Keratinocyte (primary cell): ENCODE measurements at regions not wholly inside any gene's neighbourhood (a gene's known extent, or its start where the extent isn't known, plus 50 kb on each side); places are given as distances from the start of the nearest gene placed in this dataset.
"Not testable (repeated sequence)": the region's sequence is repeated elsewhere in the genome, so short reads cannot be mapped to it uniquely, and the experiment has no call there.

Experiments used
- DNase-seq: peaks from one replicate; pipeline ENCODE4 v3.0.0-alpha.2; 2011; ENCODE audit warnings: low read depth, missing footprints, low spot score
- FAIRE-seq: peaks from 2 replicates; lab custom pipeline; 2011; peaks lifted over from hg19 to GRCh38; lab: Jason Lieb, UNC
- H2AFZ ChIP-seq: 2 replicates; pipeline ENCODE4 v1.6.0; 2012; ENCODE audit warnings: low read length, control low read depth, inconsistent platforms; ENCODE audit not compliant: control insufficient read depth
- H3K27ac ChIP-seq: 2 replicates; pipeline ENCODE4 v1.5.1; 2011; ENCODE audit warnings: low read length; ENCODE audit not compliant: control insufficient read depth, insufficient read depth
- H3K27me3 ChIP-seq: 3 replicates; pipeline ENCODE4 v1.6.0; 2011; ENCODE audit warnings: low read length; ENCODE audit not compliant: control insufficient read depth, insufficient read depth; ENCODE audit errors: extremely low read depth
- H3K36me3 ChIP-seq, 2 experiments: 2 replicates in 1 of 2; 3 replicates in 1 of 2; pipeline ENCODE4 v1.5.1; 2011; ENCODE audit warnings: low read length in 2 of 2, mild to moderate bottlenecking in 1 of 2; ENCODE audit not compliant: control insufficient read depth in 2 of 2, insufficient read depth in 2 of 2; ENCODE audit errors: extremely low read depth in 1 of 2
- H3K4me1 ChIP-seq: 3 replicates; pipeline ENCODE4 v1.5.1; 2011; ENCODE audit warnings: low read length; ENCODE audit not compliant: control insufficient read depth, insufficient read depth; ENCODE audit errors: extremely low read depth
- H3K4me2 ChIP-seq: 3 replicates; pipeline ENCODE4 v1.6.0; 2011; ENCODE audit warnings: low read depth, low read length; ENCODE audit not compliant: control insufficient read depth, insufficient read depth; ENCODE audit errors: extremely low read depth
- H3K4me3 ChIP-seq, 3 experiments: fragments of 200-600 bp in 1 of 3; sonication (generic) in 1 of 3; 2 replicates in 2 of 3; 3 replicates in 1 of 3; pipeline ENCODE4 v1.5.1; 2011 to 2016; ENCODE audit warnings: low read length in 3 of 3, mild to moderate bottlenecking in 3 of 3, control low read depth in 2 of 3, inconsistent platforms in 1 of 3, low read depth in 1 of 3, mixed read lengths in 1 of 3, mixed run types in 1 of 3, moderate library complexity in 1 of 3; ENCODE audit not compliant: control insufficient read depth in 2 of 3, insufficient read depth in 2 of 3; ENCODE audit errors: extremely low read depth in 1 of 3
- H3K79me2 ChIP-seq: 2 replicates; pipeline ENCODE4 v1.6.0; 2012; ENCODE audit warnings: low read length; ENCODE audit not compliant: control insufficient read depth, insufficient read depth
- H3K9ac ChIP-seq: 3 replicates; pipeline ENCODE4 v1.6.0; 2011; ENCODE audit warnings: low read length; ENCODE audit not compliant: control insufficient read depth, insufficient read depth; ENCODE audit errors: extremely low read depth
- H3K9me1 ChIP-seq: 3 replicates; pipeline ENCODE4 v1.6.0; 2011; ENCODE audit warnings: low read length; ENCODE audit not compliant: control insufficient read depth, insufficient read depth; ENCODE audit errors: extremely low read depth
- H3K9me3 ChIP-seq: 2 replicates; pipeline ENCODE4 v1.5.1; 2012; ENCODE audit warnings: low read depth, low read length; ENCODE audit not compliant: control insufficient read depth
- H4K20me1 ChIP-seq: 3 replicates; pipeline ENCODE4 v1.6.0; 2011; ENCODE audit warnings: low read length; ENCODE audit not compliant: control insufficient read depth, insufficient read depth; ENCODE audit errors: extremely low read depth
- EZH2 ChIP-seq: IDR thresholded peaks from one replicate; pipeline ENCODE4 v1.6.1; 2012; ENCODE audit warnings: inconsistent platforms, mild to moderate bottlenecking, low read length, moderate library complexity
- dilution Hi-C: fragments of 300-500 bp; cut with MboI; formaldehyde crosslinking; loops from one replicate; pipeline ENCODE4 v1.7.0; 2020; ENCODE audit warnings: low sequenced_read_pairs; ENCODE audit not compliant: extremely low pct_ligation_motif_present
- TF ChIP-seq, protein P1 (sequence below), 3 experiments: IDR thresholded peaks in 1 of 3; conservative IDR thresholded peaks in 1 of 3; optimal IDR thresholded peaks in 1 of 3; 2 replicates in 2 of 3; 3 replicates in 1 of 3; pipeline versions ENCODE3 to v1.5.1; 2011; ENCODE audit warnings: low read length in 3 of 3, mild to moderate bottlenecking in 3 of 3, moderate library complexity in 2 of 3, control low read depth in 1 of 3, inconsistent platforms in 1 of 3; ENCODE audit not compliant: insufficient read depth in 2 of 3; ENCODE audit errors: extremely low read depth in 1 of 3

DNA sequence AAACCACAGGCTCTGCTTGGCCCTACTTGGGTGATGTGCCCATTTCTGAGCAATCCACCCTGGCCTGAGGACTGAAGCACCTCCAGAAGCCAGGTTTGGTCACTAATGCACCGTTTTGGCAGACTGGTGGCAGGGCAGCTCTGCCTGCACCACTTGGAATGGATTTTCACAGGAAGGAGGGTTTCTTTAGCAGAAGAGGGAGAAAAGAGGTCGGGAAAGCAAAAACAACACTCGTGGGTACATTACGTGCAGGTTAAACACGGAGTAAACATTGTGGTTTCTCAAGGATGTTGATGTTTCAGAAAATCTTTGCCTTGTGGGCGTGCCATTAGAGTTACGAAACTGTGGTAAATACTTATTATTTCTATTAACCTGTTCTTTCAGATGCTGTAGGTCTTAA lies 70.8 kb downstream of the KCNA5 start:
- Histone ChIP-seq H3K9me1 (no peaks in the 10 kb centered on the region), H3K4me3 (no peak overlapping the region), H4K20me1 (no peaks in the 10 kb centered on the region), H3K4me1 (no peaks in the 10 kb centered on the region), H3K27ac (no peak overlapping the region), H3K9me3 (no peaks in the 10 kb centered on the region), H2AFZ (no peak overlapping the region), H3K79me2 (no peaks in the 10 kb centered on the region), H3K4me2 (no peak overlapping the region), H3K27me3 (peaks cover 5% of the 10 kb centered on the region), H3K9ac (no peak overlapping the region), H3K36me3 (no peaks in the 10 kb centered on the region)
- dilution Hi-C loops: no loop called here
- DNase-seq: no peak
- no peak for TF ChIP-seq EZH2
- TF ChIP-seq, protein P1, sequence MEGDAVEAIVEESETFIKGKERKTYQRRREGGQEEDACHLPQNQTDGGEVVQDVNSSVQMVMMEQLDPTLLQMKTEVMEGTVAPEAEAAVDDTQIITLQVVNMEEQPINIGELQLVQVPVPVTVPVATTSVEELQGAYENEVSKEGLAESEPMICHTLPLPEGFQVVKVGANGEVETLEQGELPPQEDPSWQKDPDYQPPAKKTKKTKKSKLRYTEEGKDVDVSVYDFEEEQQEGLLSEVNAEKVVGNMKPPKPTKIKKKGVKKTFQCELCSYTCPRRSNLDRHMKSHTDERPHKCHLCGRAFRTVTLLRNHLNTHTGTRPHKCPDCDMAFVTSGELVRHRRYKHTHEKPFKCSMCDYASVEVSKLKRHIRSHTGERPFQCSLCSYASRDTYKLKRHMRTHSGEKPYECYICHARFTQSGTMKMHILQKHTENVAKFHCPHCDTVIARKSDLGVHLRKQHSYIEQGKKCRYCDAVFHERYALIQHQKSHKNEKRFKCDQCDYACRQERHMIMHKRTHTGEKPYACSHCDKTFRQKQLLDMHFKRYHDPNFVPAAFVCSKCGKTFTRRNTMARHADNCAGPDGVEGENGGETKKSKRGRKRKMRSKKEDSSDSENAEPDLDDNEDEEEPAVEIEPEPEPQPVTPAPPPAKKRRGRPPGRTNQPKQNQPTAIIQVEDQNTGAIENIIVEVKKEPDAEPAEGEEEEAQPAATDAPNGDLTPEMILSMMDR (optimal IDR thresholded peaks at IDR 0.05 in 1 of 3, IDR thresholded peaks at IDR 0.05 in 1 of 3, conservative IDR thresholded peaks at IDR 0.05 in 1 of 3; ENCODE audit: extremely low read depth in 1 of 3, insufficient read depth in 2 of 3, low read length in 3 of 3): no peak
- no peak for FAIRE-seq

DNA sequence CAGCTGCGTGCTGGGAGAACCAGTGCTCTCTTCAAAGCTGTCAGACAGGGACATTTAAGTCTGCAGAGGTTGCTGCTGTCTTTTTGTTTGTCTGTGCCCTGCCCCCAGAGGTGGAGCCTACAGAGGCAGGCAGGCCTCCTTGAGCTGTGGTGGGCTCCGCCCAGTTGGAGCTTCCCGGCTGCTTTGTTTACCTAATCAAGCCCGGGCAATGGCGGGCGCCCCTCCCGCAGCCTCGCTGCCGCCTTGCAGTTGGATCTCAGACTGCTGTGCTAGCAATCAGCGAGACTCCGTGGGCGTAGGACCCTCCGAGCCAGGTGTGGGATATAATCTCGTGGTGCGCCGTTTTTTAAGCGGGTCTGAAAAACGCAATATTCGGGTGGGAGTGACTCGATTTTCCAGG lies 78.1 kb downstream of the KCNA5 start:
- H3K4me2 ChIP-seq, DNase-seq, H3K9me3 ChIP-seq, H3K9ac ChIP-seq, H3K36me3 ChIP-seq, H2AFZ ChIP-seq, H3K27ac ChIP-seq, H3K27me3 ChIP-seq, FAIRE-seq, H4K20me1 ChIP-seq, dilution Hi-C loops, H3K9me1 ChIP-seq, H3K4me3 ChIP-seq, H3K79me2 ChIP-seq, H3K4me1 ChIP-seq: not testable (repeated sequence)

- H3K9ac ChIP-seq, H2AFZ ChIP-seq, H3K9me3 ChIP-seq, H3K9me1 ChIP-seq, H3K27me3 ChIP-seq, H4K20me1 ChIP-seq, H3K4me1 ChIP-seq, H3K79me2 ChIP-seq, FAIRE-seq, H3K36me3 ChIP-seq, DNase-seq, dilution Hi-C loops: not testable (repeated sequence)
- peak overlapping the region; percentile 22 for H3K4me2 ChIP-seq
- H3K27ac ChIP-seq: peak overlapping the region; percentile 26
- peak overlapping the region in 1 of 3 experiments; percentile 32 for H3K4me3 ChIP-seq
Observed at GRCh38 chr12:5122256-5122831, 78.7 kb downstream of the KCNA5 start.
